ENCODE measurements at regions not wholly inside any gene's neighbourhood (a gene's known extent, or its start where the extent isn't known, plus 50 kb on each side); places are given as distances from the start of the nearest gene placed in this dataset.
"Not testable (repeated sequence)": the region's sequence is repeated elsewhere in the genome, so short reads cannot be mapped to it uniquely, and the experiment has no call there.

- 96% methylated on average over 1 of the region's 1 CpG for WGBS
- Histone ChIP-seq H3K27ac (no peak overlapping the region), H3K9me3 (no peaks in the 10 kb centered on the region), H3K36me3 (no peaks in the 10 kb centered on the region), H3K4me3 (no peak overlapping the region), H3K27me3 (no peaks in the 10 kb centered on the region), H3K4me1 (no peaks in the 10 kb centered on the region)
- DNase-seq (ENCODE audit: low spot score in 2 of 2): no peak
- TF ChIP-seq CTCF (IDR thresholded peaks at IDR 0.05) (no peak), EP300 (IDR thresholded peaks at IDR 0.05) (no peak), POLR2AphosphoS5 (IDR thresholded peaks at IDR 0.05) (no peak), POLR2A (IDR thresholded peaks at IDR 0.05) (no peak)
Measured at GRCh38 chr4:17020451-17020850, 122.0 kb upstream of the LDB2 start.

GRCh38 chr4:17018621-17019020 lies 120.2 kb upstream of the LDB2 start:
- H3K9me3 ChIP-seq; H3K36me3 ChIP-seq; DNase-seq (ENCODE audit: low spot score in 2 of 2); H3K4me1 ChIP-seq; H3K27me3 ChIP-seq; H3K27ac ChIP-seq; H3K4me3 ChIP-seq: not testable (repeated sequence)
- WGBS: 84% methylated on average over 1 of the region's 1 CpG

DNA sequence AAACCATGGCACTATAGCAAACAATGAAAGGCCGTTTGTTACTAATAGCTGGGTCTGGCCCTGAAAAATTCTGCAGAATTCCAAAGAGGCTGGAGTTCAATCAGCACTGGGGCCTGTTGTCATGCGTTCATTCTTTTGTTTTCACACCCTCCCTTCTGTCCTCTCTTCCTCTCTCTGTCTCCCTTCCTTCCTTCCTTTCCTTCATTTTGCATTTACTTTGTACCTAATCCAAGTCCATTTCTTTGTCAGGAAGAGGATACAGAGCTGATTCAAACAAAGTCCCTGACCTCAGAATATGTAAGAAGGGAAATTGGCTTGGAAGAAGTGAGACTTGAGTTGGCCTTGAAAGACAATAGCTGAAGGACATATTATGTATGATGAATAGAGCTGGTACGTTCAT lies 119.6 kb upstream of the LDB2 start:
- DNase-seq (ENCODE audit: low spot score in 2 of 2): no peak
- no peak for TF ChIP-seq POLR2A (IDR thresholded peaks at IDR 0.05)
- no peak for TF ChIP-seq POLR2AphosphoS5 (IDR thresholded peaks at IDR 0.05)
- TF ChIP-seq EP300 (IDR thresholded peaks at IDR 0.05): no peak
- H3K9me3 ChIP-seq: no peaks in the 10 kb centered on the region
- no peak overlapping the region for H3K27ac ChIP-seq
- no peaks in the 10 kb centered on the region for H3K4me1 ChIP-seq
- WGBS: 73% methylated on average over 3 of the region's 3 CpGs
- H3K4me3 ChIP-seq: no peak overlapping the region
- no peaks in the 10 kb centered on the region for H3K36me3 ChIP-seq
- H3K27me3 ChIP-seq: no peaks in the 10 kb centered on the region

DNA sequence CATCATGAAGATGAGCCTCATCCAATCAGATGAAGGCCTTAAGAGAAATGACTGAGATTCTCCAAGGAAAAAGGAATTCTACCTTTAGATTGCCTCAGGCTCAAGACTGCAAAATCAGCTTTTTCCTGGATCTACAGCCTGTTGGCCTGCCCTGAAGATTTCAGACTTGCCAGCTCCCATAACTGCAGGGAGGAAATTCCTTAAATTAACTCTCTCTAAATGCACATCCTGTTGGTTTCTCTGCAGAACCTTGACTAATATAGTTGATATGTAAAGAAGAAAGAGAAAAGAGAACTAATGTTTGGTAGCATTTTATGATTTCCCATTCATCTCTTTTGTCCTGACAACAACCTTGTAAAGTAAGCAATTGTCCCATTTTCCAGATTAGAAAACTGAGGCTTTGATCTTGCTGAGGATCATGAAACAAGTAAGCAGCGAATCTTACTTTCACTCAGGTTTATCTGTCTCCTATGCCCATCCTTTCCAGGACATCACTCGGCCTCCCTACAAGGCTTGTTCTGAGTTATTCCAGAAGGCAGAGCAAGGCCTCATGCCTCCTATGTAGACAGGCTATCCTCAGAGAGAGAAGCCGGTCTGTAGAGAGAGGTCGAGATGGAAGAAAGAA lies 115.0 kb upstream of the LDB2 start:
- Histone ChIP-seq H3K36me3 (no peaks in the 10 kb centered on the region), H3K4me1 (no peaks in the 10 kb centered on the region), H3K4me3 (no peak overlapping the region), H3K27me3 (no peaks in the 10 kb centered on the region), H3K9me3 (no peaks in the 10 kb centered on the region), H3K27ac (no peak overlapping the region)
- DNase-seq (ENCODE audit: low spot score in 2 of 2): no peak
- TF ChIP-seq POLR2AphosphoS5 (IDR thresholded peaks at IDR 0.05): no peak
- no peak for TF ChIP-seq POLR2A (IDR thresholded peaks at IDR 0.05)
- no peak for TF ChIP-seq CTCF (IDR thresholded peaks at IDR 0.05)
- WGBS: 92% methylated on average over 4 of the region's 4 CpGs

- DNase-seq (ENCODE audit: low spot score in 2 of 2): no peak
- Histone ChIP-seq H3K4me1 (no peaks in the 10 kb centered on the region), H3K27me3 (no peaks in the 10 kb centered on the region), H3K27ac (no peak overlapping the region), H3K36me3 (no peaks in the 10 kb centered on the region), H3K4me3 (no peak overlapping the region), H3K9me3 (no peaks in the 10 kb centered on the region)
- WGBS: 49% methylated on average over 3 of the region's 3 CpGs
- TF ChIP-seq EP300 (IDR thresholded peaks at IDR 0.05): no peak
- no peak for TF ChIP-seq POLR2A (IDR thresholded peaks at IDR 0.05)
- TF ChIP-seq POLR2AphosphoS5 (IDR thresholded peaks at IDR 0.05): no peak
- TF ChIP-seq CTCF (IDR thresholded peaks at IDR 0.05): no peak
Measured at GRCh38 chr4:17012451-17012850, 114.0 kb upstream of the LDB2 start.

GRCh38 chr4:17010426-17011087 lies 112.1 kb upstream of the LDB2 start:
- Histone ChIP-seq H3K27ac (no peak overlapping the region), H3K4me1 (no peaks in the 10 kb centered on the region), H3K36me3 (no peaks in the 10 kb centered on the region), H3K27me3 (no peaks in the 10 kb centered on the region), H3K9me3 (no peaks in the 10 kb centered on the region), H3K4me3 (no peak overlapping the region)
- WGBS: 65% methylated on average over 13 of the region's 13 CpGs
- DNase-seq (ENCODE audit: low spot score in 2 of 2): no peak
- no peak for TF ChIP-seq EP300 (IDR thresholded peaks at IDR 0.05)
- TF ChIP-seq POLR2AphosphoS5 (IDR thresholded peaks at IDR 0.05): no peak
- TF ChIP-seq CTCF (IDR thresholded peaks at IDR 0.05): no peak
- no peak for TF ChIP-seq POLR2A (IDR thresholded peaks at IDR 0.05)

Measured in suprapubic skin (tissue), 4 donors.